Hepatocyte (in vitro differentiated cells): ENCODE measurements at regions not wholly inside any gene's neighbourhood (a gene's known extent, or its start where the extent isn't known, plus 50 kb on each side); places are given as distances from the start of the nearest gene placed in this dataset.

Experiments
- CTCF ChIP-seq: fragments of 200-600 bp; sonication (generic); IDR thresholded peaks from 2 replicates; pipeline ENCODE4 v1.5.1; 2016; ENCODE audit warnings: antibody characterized with exemption, mild to moderate bottlenecking; ENCODE audit not compliant: poor library complexity
- EZH2 ChIP-seq: fragments of 200-600 bp; sonication (generic); IDR thresholded peaks from 2 replicates; pipeline ENCODE4 v1.6.1; 2016; ENCODE audit warnings: antibody characterized with exemption, mild to moderate bottlenecking, borderline replicate concordance
- EZH2phosphoT487 ChIP-seq: fragments of 200-600 bp; sonication (generic); IDR thresholded peaks from one replicate; pipeline ENCODE4 v1.6.1; 2018; ENCODE audit warnings: antibody characterized with exemption, mild to moderate bottlenecking, low read depth, moderate library complexity; ENCODE audit not compliant: unreplicated experiment, severe bottlenecking

GRCh38 chr6:142699391-142699790, 245.6 kb downstream of the HIVEP2 start:
- TF ChIP-seq CTCF = no peak
- TF ChIP-seq EZH2 = no peak
- TF ChIP-seq EZH2phosphoT487 = no peak
